Thymus (tissue), 11 donors: ENCODE measurements at regions not wholly inside any gene's neighbourhood (a gene's known extent, or its start where the extent isn't known, plus 50 kb on each side); places are given as distances from the start of the nearest gene placed in this dataset.
"Not testable (repeated sequence)": the region's sequence is repeated elsewhere in the genome, so short reads cannot be mapped to it uniquely, and the experiment has no call there.

Experiments
- DNase-seq, 9 donors: peaks; one replicate each; pipeline ENCODE4 v3.0.0-alpha.2; 2013; ENCODE audit warnings: low spot score in 9 of 9, low read depth in 6 of 9, missing footprints in 1 of 9
- H3K27ac ChIP-seq, 2 donors: one replicate each; pipeline ENCODE4 v1.5.1; 2013; ENCODE audit warnings: control low read depth in 1 of 2, low read depth in 1 of 2, low read length in 1 of 2, mild to moderate bottlenecking in 1 of 2, moderate library complexity in 1 of 2
- H3K27me3 ChIP-seq, 2 donors: one replicate each; pipeline ENCODE4 v1.5.1; 2013; ENCODE audit warnings: low read length in 1 of 2; ENCODE audit not compliant: control insufficient read depth in 2 of 2, insufficient read depth in 1 of 2
- H3K36me3 ChIP-seq, 2 donors: one replicate each; pipeline ENCODE4 v1.5.1; 2013; ENCODE audit warnings: low read length in 1 of 2, mild to moderate bottlenecking in 1 of 2, moderate library complexity in 1 of 2; ENCODE audit not compliant: control insufficient read depth in 2 of 2, insufficient read depth in 2 of 2
- H3K4me1 ChIP-seq, 2 donors: one replicate each; pipeline ENCODE4 v1.5.1; 2013; ENCODE audit warnings: low read length in 2 of 2; ENCODE audit not compliant: control insufficient read depth in 2 of 2, insufficient read depth in 2 of 2
- H3K4me3 ChIP-seq, 2 donors: one replicate each; pipeline ENCODE4 v1.5.1; 2013; ENCODE audit warnings: low read length in 2 of 2, control low read depth in 1 of 2, mild to moderate bottlenecking in 1 of 2
- H3K9me3 ChIP-seq, 2 donors: one replicate each; pipeline ENCODE4 v1.5.1; 2013; ENCODE audit warnings: low read length in 1 of 2, mild to moderate bottlenecking in 1 of 2; ENCODE audit not compliant: control insufficient read depth in 2 of 2, insufficient read depth in 1 of 2
- WGBS: extraction: QIAGEN DNeasy Blood & Tissue Kit; methylation state at CpG from one replicate; pipeline ENCODE4 v1.1.7; 2013; 5-methylcytosine and 5-hydroxymethylcytosine counted together
- donor health status: healthy.

- no peaks in the 10 kb centered on the region for H3K4me1 ChIP-seq
- H3K4me3 ChIP-seq: no peak overlapping the region
- H3K27me3 ChIP-seq: no peaks in the 10 kb centered on the region
- no peak for DNase-seq
- H3K27ac ChIP-seq: no peak overlapping the region
- H3K36me3 ChIP-seq: no peaks in the 10 kb centered on the region
- H3K9me3 ChIP-seq: no peaks in the 10 kb centered on the region
- 57% methylated on average over 1 of the region's 1 CpG for WGBS
Observed at GRCh38 chr21:27026501-27026900, 59.6 kb upstream of the ADAMTS5 start.

GRCh38 chr21:27025708-27026107 is 58.8 kb upstream of the ADAMTS5 start:
- 42% methylated on average over 10 of the region's 10 CpGs for WGBS
- not testable (repeated sequence) for H3K9me3 ChIP-seq, H3K36me3 ChIP-seq, DNase-seq, H3K4me1 ChIP-seq, H3K27ac ChIP-seq, H3K4me3 ChIP-seq, H3K27me3 ChIP-seq

GRCh38 chr21:27024971-27025370 is 58.1 kb upstream of the ADAMTS5 start:
- DNase-seq: no peak
- H3K27ac ChIP-seq: no peak overlapping the region
- no peaks in the 10 kb centered on the region for H3K4me1 ChIP-seq
- H3K4me3 ChIP-seq: no peak overlapping the region
- H3K27me3 ChIP-seq: no peaks in the 10 kb centered on the region
- WGBS: 88% methylated on average over 1 of the region's 1 CpG
- no peaks in the 10 kb centered on the region for H3K36me3 ChIP-seq
- no peaks in the 10 kb centered on the region for H3K9me3 ChIP-seq

DNA sequence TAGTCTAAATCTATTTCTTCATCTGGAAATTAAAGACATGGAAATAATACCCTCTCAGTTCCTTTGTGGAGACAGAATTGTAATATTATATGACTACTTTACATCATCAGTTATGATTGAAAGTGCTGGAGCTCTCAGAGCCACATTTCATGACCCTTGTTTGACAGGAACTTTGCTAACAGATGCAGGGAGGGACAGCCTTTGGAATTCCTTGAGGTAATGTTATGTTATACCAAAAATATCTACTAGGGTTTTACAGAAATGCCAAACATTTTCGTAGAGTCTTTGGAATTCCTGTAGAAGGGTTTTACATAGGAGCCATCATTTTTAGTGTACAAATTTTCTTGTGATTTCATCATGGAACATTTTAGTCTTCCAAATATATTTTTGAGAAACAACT is 57.4 kb upstream of the ADAMTS5 start:
- no peaks in the 10 kb centered on the region for H3K36me3 ChIP-seq

GRCh38 chr21:27023186-27023585 is 56.3 kb upstream of the ADAMTS5 start:
- no peak for DNase-seq
- H3K9me3 ChIP-seq: no peaks in the 10 kb centered on the region
- no peak overlapping the region for H3K27ac ChIP-seq
- H3K4me3 ChIP-seq: no peak overlapping the region
- WGBS: 98% methylated on average over 4 of the region's 4 CpGs
- H3K27me3 ChIP-seq: no peaks in the 10 kb centered on the region
- H3K4me1 ChIP-seq: no peaks in the 10 kb centered on the region
- H3K36me3 ChIP-seq: no peaks in the 10 kb centered on the region

More for the DNA sequence above, 57.4 kb upstream of the ADAMTS5 start:
- no peaks in the 10 kb centered on the region for H3K9me3 ChIP-seq
- no peak overlapping the region for H3K4me3 ChIP-seq
- H3K4me1 ChIP-seq: no peaks in the 10 kb centered on the region
- H3K27me3 ChIP-seq: no peaks in the 10 kb centered on the region
- 84% methylated on average over 1 of the region's 1 CpG for WGBS
- DNase-seq: no peak
- H3K27ac ChIP-seq: no peak overlapping the region

DNA sequence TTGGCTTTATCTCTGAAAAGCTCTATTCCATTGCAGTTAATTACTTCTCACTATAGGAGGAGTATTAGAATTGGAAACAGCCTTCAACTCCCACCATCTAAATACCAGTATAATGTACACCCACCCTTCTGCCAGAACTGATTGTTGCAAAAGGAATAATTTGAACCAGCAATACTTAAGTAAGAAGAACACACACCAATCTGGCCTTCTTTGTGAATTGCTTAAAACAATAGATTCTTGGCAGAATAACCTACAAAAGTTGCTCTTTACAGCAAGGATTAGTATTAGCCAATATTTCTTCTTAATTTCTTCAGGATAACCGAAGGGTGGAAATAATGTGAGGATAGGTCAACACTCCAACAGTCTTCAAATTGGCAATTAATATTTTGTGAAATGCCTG is 54.9 kb upstream of the ADAMTS5 start:
- no peak for DNase-seq
- Histone ChIP-seq H3K36me3 (no peaks in the 10 kb centered on the region), H3K4me1 (no peaks in the 10 kb centered on the region), H3K9me3 (no peaks in the 10 kb centered on the region), H3K27ac (no peak overlapping the region), H3K4me3 (no peak overlapping the region), H3K27me3 (no peaks in the 10 kb centered on the region)
- 88% methylated on average over 1 of the region's 1 CpG for WGBS

DNA sequence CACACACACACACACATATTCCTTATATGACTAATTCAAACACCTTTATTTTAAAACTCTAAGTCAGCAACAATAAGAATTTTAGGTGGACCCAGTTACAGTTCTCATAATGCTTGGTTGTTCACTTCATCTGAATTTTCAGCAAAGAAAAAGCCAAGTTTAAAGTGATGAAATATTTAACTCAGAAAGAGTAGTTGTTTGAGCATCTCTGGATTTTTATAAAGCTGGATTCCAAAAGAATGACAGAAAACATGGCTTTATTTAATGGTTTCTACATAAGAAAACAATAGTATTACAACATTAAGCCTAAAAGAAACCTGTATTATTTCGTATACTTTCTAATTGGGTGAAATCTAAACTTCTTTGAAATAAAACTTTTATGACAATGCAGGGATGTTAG is 54.2 kb upstream of the ADAMTS5 start:
- no peak overlapping the region for H3K27ac ChIP-seq
- no peaks in the 10 kb centered on the region for H3K4me1 ChIP-seq
- no peaks in the 10 kb centered on the region for H3K9me3 ChIP-seq
- no peaks in the 10 kb centered on the region for H3K27me3 ChIP-seq
- H3K4me3 ChIP-seq: no peak overlapping the region
- H3K36me3 ChIP-seq: no peaks in the 10 kb centered on the region
- DNase-seq: no peak
- 94% methylated on average over 1 of the region's 1 CpG for WGBS

DNA sequence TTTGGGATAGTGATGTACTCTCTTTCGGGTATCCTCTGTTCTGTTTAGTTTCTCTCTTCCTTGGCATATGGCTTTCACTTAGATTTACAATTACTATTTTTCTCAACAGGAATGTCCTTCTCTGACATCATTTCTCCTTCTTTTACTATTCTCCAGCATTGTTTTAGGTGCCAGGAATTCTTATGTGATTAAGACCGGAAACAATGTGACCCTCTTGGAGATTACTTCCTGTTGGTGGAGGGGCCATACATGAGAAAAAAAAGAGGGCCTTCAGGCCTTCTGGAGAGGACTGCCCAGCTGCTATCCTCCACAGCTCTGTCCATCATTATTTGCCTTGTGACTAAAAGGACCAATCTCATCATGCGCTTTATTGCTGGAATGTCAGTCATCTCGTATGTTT is 50.4 kb upstream of the ADAMTS5 start:
- Histone ChIP-seq H3K4me1 (no peaks in the 10 kb centered on the region), H3K36me3 (no peaks in the 10 kb centered on the region), H3K27me3 (no peaks in the 10 kb centered on the region), H3K9me3 (no peaks in the 10 kb centered on the region), H3K27ac (no peak overlapping the region), H3K4me3 (no peak overlapping the region)
- DNase-seq: no peak
- 92% methylated on average over 4 of the region's 4 CpGs for WGBS
